ENCODE measurements at regions not wholly inside any gene's neighbourhood (a gene's known extent, or its start where the extent isn't known, plus 50 kb on each side); places are given as distances from the start of the nearest gene placed in this dataset.
"Not testable (repeated sequence)": the region's sequence is repeated elsewhere in the genome, so short reads cannot be mapped to it uniquely, and the experiment has no call there.

DNA sequence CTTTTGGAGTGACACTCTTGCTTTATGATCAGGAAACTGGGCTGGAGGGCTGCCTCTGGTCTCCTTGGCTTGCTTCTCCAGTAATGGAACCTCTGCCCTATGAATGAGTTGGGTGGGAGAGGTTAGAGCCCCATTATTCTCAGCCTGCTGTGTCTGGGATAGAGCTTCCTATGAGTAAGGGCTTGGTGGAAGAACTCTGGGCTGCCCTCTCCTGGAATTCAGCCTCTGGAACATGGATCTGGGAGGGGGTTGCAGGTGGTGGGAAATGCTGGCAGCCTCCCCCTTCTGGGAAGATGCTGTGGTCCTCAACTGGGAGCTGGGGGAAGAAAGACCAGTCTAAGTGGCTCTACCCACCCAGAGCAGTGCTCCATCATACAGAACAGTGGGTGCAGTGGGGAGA is 81.8 kb upstream of the SYN3 start:
- DNase-seq, result no peak

DNA sequence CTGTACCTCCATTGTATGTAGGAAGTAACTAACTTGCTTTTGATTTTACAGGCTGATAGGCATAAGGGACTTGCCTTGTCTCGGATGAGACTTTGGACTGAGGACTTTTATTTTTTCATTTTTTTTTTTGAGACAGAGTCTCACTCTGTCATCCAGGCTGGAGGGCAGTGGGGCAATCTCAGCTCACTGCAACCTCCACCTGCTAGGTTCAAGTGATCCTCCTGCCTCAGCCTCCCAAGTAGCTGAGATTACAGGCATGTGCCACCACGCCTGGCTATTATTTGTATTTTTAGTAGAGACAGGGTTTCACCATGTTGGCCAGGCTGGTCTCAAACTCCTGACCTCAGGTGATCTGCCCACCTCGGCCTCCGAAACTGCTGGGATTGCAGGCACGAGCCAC is 80.2 kb upstream of the SYN3 start:
- DNase-seq, result not testable (repeated sequence)

DNA sequence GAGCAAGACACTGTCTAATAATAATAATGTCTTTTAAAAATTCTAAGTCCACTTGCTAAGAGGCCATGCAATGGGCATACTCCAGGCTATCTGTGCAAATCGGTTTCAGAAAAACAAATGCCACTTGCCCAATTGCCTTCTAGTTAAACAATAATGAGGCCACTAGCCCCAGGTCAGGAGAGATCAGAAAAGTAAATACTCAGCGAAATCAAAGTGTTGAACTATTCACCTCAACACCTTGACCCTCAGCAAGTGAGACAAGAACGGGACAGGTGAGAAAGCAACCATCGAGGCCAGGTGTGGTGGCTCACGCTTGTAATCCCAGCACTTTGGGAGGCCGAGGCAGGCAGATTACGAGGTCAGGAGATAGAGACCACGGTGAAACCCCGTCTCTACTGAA is 72.3 kb upstream of the SYN3 start:
- no peak for DNase-seq

DNA sequence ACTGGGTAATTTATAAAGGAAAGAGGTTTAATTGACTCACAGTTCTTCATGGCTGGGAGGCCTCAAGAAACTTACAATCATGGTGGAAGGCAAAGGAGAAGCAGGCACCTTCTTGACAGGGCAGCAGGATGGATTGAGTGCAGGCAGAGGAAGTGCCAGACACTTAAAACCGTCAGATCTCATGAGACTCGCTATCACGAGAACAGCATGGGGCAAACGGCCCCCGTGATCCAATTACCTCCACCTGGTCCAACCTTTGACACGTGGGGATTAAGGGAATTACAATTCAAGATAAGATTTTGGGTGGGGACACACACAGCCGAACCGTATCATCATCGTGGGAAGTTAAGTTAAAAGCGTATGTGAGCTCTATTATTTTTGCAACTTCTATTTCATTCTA is 71.4 kb upstream of the SYN3 start:
- DNase-seq, result no peak

DNA sequence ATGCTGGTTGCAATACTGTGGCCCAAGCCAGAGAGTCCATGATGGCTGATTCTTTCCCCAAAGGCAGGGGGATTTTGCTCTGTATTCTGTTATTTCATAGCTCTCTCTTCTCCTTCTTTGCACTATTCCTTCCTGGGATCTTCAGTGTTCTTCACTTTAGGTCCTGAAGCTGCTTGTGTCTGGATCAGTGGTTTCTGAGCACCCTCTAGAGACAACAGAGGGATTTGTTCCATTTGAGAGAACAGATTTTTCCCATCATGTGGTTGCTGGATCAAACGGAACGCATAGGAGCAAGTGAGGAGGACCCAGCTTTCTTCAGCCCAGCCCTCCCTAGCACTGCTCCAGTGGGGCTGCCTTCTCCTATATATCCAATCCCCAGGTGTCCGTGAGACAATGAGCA is 68.7 kb upstream of the SYN3 start:
- DNase-seq, result no peak

DNA sequence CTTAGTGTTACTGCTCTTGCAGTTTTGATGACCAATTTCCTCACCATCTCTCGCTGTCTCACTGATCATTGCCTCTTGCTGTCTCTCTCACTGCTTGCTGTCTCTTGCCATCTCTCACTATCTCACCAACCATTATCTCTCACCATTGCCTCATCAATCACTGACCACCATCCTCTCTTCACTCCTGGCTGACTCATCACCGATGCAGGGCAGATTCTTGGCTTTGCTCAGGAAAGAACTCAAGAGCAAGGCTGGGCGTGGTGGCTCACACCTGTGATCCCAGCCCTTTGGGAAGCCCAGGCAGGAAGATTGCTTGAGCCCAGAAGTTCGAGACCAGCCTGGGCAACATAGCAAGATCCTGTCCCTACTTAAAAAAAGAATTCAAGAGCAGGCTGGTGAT is 66.3 kb upstream of the SYN3 start:
- no peak for DNase-seq

DNA sequence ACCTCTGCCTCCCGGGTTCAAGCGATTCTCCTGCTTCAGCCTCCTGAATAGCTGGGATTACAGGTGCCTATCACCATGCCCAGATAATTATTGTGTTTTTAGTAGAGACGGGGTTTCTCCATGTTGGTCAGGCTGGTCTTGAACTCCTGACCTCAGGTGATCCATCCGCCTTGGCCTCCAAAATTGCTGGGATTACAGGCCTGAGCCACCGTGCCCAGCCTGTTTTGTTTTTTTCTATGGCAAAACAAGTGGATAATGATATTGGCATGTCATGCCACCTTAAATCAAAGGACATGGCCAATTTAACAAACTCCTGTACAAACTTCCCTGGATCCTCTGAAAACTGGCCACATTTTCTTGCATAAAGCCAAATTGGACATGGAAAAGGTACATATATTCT is 64.3 kb upstream of the SYN3 start:
- not testable (repeated sequence) for DNase-seq

DNA sequence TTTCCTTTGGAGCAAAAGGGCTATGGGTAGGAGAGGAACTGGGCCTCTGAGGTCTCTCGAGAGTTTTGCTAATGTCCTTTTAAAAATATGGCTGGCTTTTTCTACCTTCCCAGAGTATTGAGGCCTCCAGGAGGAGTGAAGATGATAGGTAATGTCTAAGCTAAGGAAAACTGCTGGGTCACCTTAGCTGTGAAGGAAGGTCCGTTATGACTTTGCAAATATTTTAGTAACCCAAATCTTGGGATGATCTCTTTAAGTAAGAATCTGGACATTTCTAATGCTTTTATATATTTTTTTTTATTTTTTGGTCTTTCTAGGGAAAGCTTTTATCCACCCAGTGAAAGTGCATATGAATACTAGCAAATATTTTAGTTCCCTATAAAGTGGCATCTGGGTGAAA is 60.9 kb upstream of the SYN3 start:
- no peak for DNase-seq

DNA sequence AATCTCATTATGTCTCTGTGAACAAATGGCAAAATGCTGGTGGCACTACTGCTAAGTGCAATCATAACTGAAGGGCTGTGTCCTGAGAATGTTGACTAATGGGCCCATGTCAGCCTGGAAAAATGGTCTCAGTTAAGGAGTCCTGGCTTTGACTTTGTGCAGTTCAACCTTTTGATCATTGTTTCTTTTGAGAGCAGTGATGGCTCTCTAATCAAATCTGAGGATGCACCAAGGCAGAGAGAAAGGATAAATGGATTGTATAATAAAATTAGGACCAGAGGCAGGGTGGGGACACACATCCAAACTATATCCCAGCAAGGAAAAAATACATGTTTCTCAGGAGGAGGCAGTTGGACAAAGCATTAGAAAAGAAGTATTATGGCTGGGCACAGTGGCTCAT is 59.6 kb upstream of the SYN3 start:
- no peak for DNase-seq

DNA sequence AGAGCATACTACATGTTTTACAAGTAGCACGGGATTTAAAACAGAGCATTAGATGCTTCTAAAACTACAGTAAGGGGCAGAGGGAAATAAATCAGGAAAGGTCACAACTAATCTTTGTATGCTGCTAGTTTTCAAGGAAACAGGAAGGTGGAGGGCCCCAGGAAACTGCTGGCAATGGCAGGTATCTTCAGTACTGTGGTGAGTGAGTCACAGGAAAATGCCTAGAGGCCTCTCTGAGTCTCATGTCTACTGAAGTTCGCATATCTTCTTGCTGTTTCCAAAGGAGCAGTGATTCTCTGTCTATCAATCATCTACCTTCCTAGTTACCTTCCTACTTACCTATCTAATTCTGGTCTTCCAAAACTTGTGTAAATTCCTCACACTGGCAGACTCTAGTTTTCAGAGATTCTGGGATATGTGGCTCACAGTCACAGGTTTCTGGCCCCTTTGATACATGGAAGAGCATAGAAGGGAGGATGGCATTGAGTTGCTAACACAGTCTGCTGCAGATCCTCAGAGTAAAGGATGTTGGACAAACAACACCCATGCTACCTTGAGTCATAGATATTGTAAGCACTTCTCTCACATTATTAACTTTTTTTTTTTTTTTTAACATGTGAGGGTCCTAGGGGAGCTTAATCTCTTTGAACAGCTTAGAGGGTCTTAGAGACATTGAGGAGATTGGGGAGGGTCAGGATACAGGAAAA is 58.8 kb upstream of the SYN3 start:
- DNase-seq, result no peak

DNA sequence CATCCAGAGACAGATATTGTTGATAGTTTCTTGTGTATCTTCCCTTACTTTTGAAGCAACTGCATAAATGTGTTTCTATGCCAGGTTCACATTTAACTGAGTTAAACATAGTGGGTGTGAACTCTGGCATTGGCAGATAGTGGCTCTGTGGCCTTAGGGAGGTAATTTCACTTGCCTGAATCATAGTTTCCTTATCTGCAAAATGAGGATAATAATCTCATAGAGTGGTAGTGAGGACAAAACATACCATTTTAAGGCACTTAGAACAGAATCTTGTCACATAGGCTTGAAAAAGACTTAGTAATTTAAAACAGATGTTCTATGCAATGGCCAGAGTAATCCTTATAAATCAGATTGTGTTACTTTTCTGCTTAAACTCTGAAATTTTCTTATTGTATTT is 56.4 kb upstream of the SYN3 start:
- no peak for DNase-seq

DNA sequence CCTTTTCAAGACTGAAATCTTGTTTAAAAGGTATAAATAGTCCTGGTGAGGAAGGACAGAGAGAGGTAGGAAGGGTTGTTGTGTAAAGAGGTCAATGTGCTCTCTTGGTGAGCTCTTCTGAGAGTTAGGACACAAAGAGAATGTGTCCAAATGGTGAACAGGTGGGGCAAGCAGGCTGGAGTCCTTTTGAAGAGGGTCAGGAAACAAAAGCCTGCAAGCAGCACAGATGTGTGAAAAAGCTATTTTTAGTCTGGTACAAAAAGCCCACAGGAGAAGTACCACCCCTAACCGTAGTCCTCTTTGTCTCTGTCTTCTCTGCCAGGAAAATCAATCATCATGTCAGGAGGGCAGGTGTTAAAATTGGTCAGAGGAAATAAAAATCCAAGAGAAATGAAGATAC is 54.4 kb upstream of the SYN3 start:
- no peak for DNase-seq

DNA sequence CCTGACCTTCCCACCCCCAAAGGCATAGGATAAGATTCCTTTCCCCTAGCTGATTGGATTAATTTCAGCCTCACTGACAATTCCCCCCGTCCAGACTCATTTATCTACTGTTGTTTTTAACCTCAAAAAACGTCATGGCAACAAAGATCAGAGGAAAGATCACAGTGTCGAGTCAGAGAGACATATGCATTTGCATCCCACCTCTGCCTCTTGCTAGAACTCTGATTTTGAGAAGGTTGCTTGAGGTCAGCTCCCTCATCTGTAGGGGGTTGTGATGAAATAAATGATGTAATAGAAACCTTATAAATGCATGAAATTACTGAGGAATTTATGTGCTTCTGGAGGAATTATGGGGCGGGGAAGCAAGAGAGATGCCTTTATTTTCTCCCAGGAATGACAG is 53.3 kb upstream of the SYN3 start:
- DNase-seq, result no peak

DNA sequence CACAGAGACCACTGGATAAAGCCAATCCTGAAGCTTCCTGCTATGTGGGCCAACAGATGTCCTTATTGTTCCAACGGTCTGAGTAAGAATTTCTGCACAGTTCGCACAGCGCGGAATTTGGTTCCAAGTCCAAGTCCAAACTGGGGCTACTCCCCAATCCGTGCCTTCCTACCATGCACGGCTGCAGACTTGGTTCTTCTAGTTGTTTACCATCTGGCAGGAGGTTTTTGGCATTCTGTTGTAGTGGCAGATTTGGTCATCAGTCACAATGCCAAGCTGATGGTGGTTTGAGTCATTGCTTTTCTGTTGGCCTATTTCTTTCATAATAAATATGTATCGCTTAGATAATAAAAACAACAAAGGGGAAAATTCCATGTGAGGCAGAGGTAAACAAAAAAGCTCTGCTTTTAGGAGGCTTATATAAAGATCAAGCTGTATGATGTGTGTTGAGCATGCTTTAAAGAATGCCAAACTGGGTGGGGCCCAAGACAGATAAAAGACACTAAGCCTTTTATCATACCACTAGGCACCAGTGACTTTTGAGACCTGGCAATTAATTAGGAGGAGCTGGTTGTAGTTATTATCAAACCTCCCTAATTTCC is 52.5 kb upstream of the SYN3 start:
- no peak for DNase-seq

DNA sequence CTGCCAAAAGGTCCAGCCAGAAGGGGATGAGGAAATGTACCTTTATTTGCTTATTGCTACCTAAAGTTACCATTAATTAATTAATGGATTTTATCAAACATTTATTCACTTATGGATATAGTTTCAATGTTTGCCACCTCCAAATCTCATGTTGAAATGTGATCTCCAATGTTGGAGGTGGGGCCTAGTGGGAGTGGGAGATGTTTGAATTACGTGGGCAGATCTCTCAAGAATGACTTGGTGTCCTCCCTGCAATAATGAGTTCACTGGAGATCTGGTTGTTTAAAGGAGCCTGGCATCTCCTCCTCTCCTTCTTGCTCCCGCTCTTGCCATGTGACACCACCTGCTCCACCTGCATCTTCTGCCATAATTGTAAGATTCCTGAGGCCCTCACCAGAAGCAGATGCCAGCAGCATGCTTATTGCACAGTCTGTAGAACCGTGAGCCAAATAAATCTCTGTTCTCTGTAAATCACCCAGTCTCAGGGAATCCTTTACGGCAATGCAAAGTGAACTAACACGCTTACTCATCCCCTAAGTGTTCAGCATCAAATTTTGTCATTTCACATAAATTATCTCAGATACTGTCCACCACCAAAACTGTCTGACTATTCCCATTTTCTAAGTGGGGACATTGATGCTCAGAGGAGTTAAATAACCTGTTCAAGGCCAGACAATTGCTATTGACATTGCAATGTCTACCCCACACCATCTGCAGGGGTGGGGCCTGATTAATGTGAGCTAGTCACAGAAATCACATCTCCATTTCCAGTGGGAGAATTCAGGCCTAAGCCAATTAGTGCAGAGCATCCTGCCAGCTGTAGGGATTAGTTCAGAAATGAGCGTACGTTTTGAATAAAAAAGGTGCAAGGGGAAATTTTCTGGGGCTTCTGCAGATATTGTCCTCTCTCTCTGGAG is 51.6 kb upstream of the SYN3 start:
- no peak for DNase-seq

DNA sequence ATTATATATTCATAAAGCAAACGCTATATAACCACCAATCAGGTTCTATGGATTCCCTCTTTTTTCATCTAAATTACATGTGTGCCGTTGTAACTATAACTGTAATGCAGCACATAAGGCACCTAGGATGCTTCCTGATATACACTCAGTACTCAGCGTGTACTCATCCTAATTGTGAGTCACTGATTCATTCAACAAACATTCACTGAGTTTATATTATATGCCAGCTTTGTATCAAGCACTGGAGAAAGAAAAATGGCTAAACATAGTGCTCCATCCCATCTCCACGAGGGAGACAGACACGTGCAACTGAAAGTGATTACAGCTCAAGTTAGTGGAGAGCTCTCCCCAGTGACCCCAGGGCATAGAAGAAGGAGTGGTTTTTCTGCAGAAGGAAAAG is 49.9 kb upstream of the SYN3 start:
- DNase-seq, result no peak

Measured in NCI-H1436 (cell line).